ENCODE measurements at regions not wholly inside any gene's neighbourhood (a gene's known extent, or its start where the extent isn't known, plus 50 kb on each side); places are given as distances from the start of the nearest gene placed in this dataset.
A peak's percentile ranks its signal among the peaks of the same experiment; 100 is the strongest.
"Not testable (repeated sequence)": the region's sequence is repeated elsewhere in the genome, so short reads cannot be mapped to it uniquely, and the experiment has no call there.

- no peak for DNase-seq (ENCODE audit: low spot score)
Observed at GRCh38 chr16:9141813-9142212, 50.4 kb downstream of the HAPSTR1 start.

- DNase-seq (ENCODE audit: low spot score) = no peak
Observed at GRCh38 chr16:9144106-9144505, 52.7 kb downstream of the HAPSTR1 start.

- DNase-seq (ENCODE audit: low spot score) = no peak
Observed at GRCh38 chr16:9148374-9149015, 57.1 kb downstream of the HAPSTR1 start.

DNA sequence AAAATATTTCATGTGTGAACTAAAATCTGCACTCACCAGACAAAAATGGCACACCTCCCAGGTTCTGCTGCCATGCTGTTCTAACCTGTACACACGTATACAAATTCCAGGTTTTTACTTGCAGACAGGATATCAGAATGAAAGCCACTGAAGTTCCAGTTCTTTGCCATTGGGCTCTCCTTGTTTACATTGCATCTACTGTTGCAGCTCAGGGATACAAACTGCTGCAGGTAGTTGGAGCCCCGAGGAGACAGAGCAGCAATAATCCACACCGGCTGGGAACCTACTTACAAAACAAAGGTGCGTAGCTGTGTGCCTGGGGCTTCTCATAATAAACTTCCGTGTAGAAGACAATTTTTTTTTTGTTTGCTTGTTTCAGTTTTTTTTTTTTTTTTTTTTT lies 59.6 kb downstream of the HAPSTR1 start:
- DNase-seq (ENCODE audit: low spot score) = no peak

- no peak for DNase-seq (ENCODE audit: low spot score)
Observed at GRCh38 chr16:9151597-9151996, 60.2 kb downstream of the HAPSTR1 start.

DNA sequence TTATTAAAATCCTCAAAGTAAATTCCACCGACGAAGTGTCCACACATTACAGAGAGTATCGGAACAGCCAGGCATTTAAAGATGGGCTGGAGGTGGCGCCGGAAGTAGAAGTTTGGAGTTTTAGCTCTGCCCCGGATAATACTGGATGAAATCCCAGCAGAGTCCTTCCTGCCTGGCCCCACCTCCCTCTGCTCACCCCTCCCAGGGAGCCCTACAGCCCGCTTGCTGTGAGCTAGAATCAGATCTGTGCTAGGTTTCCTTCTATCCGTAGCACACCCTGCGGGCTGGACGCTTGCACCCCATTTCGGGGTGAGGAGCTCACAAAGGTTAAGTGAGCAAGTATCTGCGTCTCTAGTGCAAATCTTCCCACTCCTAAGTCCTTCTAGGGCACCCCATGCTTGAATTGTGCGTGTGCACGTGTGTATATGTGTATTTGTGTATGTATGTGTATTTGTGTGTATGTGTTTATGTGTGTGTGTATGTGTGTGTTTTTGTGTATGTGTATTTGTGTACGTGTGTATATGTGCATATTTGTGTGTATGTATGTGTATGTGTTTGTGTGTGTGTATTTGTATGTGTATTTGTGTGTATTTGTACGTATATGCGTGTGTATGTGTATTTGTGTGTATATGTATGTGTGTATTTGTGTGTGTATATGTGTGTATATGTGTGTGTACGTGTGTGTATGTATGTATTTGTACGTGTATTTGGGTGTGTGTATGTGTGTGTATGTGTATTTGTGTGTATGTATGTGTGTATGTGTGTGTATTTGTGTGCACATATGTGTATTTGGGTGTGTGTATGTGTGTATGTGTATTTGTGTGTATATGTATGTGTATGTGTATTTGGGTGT lies 61.4 kb downstream of the HAPSTR1 start:
- DNase-seq (ENCODE audit: low spot score) = no peak

GRCh38 chr16:9153502-9153864 lies 62.0 kb downstream of the HAPSTR1 start:
- no peak for DNase-seq (ENCODE audit: low spot score)

GRCh38 chr16:9154567-9155410 lies 63.3 kb downstream of the HAPSTR1 start:
- no peak for DNase-seq (ENCODE audit: low spot score)

GRCh38 chr16:9155871-9156270 lies 64.4 kb downstream of the HAPSTR1 start:
- no peak for DNase-seq (ENCODE audit: low spot score)

DNA sequence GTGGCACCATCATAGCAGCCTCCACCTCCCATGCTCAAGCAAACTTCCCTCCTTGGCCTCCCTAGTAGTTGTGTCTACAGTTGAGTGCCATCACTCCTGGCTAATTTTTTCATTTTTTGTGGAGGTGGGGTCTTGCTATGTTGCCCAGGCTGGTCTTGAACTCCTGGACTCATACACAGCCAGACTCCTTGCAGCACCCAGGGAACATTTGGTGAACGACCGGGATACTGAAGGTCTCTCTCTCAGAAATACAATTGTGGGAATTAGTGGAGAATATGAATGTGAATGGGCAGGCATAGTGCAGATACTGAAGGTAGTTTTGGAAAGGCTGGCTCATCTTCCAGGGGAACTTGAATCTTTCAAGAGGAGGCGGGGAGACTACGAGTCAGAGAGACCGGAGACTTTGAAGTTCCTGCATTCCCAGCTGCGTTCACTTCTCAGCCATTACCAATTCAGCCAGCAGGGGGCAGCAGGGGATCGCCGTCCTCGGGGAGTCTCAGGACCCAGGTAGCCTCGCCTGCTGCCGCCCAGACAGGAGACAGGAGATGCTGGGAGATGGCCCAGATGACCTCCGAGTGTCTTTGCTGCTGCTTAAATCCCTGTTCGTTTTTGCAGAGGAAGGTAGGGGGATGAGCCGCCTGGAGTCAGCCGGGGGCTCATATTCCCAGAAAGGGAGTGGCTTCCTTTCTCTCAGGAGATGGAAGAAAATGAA lies 68.6 kb downstream of the HAPSTR1 start:
- DNase-seq (ENCODE audit: low spot score) = peak; percentile 10

DNA sequence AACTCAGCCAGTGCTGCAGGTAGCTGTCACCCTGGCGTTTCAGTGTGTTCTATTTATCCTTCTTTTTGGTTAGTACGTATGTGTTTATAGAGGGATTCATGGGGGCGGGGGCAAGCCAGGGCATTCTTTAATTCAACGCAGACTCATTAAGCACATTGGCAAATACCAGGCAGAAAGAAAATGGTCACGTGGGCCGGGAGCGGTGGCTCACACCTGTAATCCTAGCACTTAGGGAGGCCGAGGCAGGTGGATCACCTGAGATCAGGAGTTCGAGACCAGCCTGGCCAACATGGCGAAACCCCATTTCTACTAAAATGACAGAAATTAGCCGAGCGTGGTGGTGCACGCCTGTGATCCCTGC lies 69.1 kb downstream of the HAPSTR1 start:
- DNase-seq (ENCODE audit: low spot score) = no peak

- no peak for DNase-seq (ENCODE audit: low spot score)
Observed at GRCh38 chr16:9165681-9166080, 74.2 kb downstream of the HAPSTR1 start.

- DNase-seq (ENCODE audit: low spot score) = not testable (repeated sequence)
Observed at GRCh38 chr16:9166326-9166993, 75.0 kb downstream of the HAPSTR1 start.

DNA sequence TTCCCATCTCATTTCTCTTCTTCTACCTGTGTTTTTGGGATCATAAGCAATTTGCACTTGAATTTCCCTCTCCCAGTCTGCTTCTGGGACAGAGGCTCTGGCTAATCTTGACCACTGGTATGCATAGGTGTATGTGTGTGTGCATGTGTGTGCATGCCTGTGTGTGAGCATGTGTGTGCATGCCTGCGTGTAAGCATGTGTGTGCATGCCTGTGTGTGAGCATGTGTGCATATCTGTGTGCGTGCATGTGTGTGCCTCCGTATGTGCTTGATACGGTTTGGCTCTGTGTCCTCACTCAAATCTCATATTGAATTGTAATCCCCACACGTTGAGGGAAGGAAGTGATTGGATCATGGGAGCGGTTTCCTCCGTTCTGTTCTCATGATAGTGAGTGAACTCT lies 77.7 kb downstream of the HAPSTR1 start:
- no peak for DNase-seq (ENCODE audit: low spot score)

DNA sequence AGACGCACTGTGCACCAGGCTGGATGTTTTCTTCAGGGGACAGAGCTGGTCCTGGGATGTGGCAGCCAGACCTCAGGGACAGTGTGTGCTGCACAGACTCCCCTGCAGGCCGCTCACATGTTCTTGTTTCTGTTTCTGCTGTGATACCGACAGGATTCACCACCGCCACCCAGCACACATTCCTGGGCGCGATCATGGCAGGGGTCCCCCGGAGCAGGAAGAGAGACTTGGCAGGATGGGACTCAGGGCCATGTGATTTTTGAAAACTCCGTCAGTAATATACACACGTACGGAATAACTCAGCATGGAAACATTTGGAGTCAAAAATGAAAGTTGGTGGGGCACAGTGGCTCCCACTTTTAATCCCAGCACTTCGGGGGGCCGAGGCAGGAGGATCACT lies 79.0 kb downstream of the HAPSTR1 start:
- DNase-seq (ENCODE audit: low spot score) = no peak

GRCh38 chr16:9176547-9177418 lies 85.3 kb downstream of the HAPSTR1 start:
- DNase-seq (ENCODE audit: low spot score) = no peak

DNA sequence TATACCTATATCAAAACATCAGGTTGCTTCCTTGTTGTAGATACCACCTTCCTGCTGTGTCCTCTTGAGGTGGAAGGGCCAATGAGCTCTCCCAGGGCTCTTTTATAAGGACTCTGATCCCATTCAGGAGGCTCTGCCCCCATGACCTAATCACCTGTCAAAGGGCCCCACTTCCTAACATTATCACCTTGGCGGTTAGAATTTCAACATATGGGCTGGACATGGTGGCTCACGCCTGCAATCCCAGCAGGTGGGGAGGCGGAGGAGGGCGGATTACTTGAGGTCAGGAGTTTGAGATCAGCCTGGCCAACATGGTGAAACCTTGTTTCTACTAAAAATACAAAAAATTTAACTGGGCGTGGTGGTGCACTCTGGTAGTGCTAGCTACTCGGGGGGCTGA lies 86.4 kb downstream of the HAPSTR1 start:
- DNase-seq (ENCODE audit: low spot score) = no peak

DNA sequence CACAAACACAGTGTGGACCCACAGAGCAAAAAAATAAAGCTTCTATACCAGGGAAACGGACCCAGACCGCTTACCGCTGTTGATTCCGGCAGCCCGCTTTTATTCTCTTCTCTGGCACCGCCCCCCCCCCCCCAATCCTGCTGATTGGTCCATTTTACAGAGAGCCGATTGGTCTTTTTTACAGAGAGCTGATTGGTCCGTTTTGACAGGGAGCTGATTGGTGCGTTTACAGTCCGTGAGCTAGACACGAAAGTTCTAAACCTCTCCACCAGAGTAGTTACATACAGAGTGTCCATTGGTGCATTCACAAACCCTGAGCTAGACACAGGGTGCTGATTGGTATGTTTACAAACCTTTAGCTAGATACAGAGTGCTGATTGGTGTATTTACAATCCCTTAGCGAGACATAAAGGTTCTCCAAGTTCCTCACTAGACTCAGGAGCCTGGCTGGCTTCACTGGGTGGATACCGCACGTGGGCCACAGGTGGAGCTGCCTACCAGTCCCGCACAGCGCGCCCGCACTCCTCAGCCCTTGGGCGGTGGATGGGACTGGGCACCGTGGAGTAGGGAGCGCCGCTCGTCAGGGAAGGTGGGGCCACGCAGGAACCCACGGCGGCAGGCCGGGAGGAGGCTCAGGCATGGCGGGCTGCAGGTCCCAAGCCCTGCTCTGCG lies 92.4 kb downstream of the HAPSTR1 start:
- no peak for DNase-seq (ENCODE audit: low spot score)

DNA sequence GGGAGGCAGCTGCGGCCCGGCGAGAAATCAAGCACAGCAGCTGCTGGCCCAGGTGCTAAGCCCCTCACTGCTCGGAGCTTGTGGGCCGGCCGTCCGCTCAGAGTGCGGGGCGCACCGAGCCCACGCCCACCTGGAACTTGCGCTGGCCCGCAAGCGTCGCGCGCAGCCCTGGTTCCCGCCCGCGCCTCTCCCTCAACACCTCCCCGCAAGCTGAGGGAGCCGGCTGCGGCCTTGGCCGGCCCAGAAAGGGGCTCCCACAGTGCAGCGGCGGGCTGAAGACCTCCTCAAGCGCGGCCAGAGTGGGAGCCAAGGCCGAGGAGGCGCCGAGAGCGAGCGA lies 92.9 kb downstream of the HAPSTR1 start:
- DNase-seq (ENCODE audit: low spot score) = no peak

DNA sequence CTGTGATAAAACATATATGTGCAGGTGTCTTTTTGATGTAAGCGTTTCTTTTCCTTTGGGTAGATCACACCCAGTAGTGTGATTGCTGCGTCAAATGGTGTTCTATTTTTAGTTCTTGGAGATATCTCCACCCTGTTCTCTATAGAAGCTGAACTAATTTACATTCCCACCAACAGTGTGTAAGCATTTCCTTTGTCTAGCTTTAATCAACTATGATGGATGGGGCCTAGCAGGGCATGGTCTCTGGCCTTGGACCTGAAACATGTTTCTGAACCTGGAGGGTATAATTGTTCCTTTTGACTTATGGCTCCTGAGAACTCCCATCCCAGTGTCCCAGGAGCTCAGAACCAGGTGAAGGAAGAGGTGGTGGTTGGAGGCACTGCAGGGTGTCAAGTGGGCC lies 93.9 kb downstream of the HAPSTR1 start:
- no peak for DNase-seq (ENCODE audit: low spot score)
